SK-MEL-5 (cell line): ENCODE measurements at regions not wholly inside any gene's neighbourhood (a gene's known extent, or its start where the extent isn't known, plus 50 kb on each side); places are given as distances from the start of the nearest gene placed in this dataset.

Experiments
- DNase-seq: peaks from one replicate; pipeline ENCODE4 v3.0.0-alpha.2; 2016; ENCODE audit warnings: low read depth, low spot score
- in situ Hi-C: cut with HindIII; loops from 2 replicates; pipeline ENCODE4 v1.10.0; 2016; ENCODE audit warnings: low sequenced_read_pairs, high pct_unique_total_duplicates, low pct_unique_long_range_greater_than_20kb

- in situ Hi-C loops, result no loop called here
Observed at GRCh38 chr17:71296005-71296404, 824.8 kb upstream of the SOX9 start.

DNA sequence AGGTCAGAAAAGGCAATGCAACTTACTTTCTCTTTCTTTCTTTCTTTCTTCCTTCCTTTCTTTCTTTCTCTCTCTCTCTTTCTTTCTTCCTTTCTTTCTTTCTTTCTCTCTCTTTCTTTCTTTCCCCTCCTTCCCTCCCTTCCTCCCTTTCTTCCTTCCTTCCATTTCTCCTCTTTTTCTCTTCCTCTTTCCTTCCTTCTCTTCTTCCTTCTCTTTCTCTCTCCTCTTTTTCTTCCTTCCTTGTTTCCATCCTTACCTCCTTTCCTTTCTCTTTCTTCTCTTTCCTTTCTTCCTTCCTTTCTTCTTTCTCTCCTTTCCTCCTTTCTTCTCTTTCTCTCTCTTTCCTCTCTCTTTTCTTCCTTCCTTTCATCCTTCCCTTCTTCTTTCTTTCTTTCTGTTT is 819.8 kb upstream of the SOX9 start:
- in situ Hi-C loops, result no loop called here

More at GRCh38 chr17:71296005-71296404, 824.8 kb upstream of the SOX9 start:
- no peak for DNase-seq

GRCh38 chr17:71302721-71303549 is 817.9 kb upstream of the SOX9 start:
- in situ Hi-C loops, result no loop called here

More for the DNA sequence above, 819.8 kb upstream of the SOX9 start:
- DNase-seq, result no peak

DNA sequence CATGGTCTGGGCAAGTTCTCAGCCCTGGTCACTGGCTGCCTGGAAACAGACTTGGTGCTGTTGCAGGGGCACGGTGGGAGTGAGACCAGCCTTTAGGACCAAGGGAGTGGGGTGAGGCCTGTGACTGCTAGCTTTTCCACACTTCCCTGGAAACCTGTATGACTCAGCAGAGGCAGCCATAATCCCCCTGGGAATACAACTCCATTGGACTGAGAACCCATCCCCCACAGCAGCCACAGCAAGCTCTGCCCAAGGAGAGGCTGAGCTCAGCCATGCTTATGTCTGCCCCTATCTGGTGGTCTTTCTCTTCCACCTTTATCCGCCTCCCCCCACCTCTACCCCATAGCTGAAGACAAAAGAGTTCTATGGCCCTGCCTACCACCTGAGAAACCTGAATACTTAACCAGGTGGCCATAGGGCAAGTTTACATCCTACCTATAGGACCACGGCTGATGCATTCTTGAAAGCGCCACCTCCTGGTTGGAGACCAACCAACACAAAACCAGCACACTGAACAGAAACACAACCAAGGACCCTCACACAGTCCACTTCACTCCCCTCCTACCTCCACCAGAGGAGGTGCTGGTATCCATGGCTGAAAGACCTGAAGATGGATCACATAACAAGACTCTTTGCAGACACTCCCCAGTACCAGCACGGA is 816.2 kb upstream of the SOX9 start:
- DNase-seq, result peak; percentile 39
- in situ Hi-C loops, result no loop called here

More at GRCh38 chr17:71302721-71303549, 817.9 kb upstream of the SOX9 start:
- DNase-seq, result peak; percentile 42

- no peak for DNase-seq
- in situ Hi-C loops, result no loop called here
Observed at GRCh38 chr17:71313866-71314265, 807.0 kb upstream of the SOX9 start.

GRCh38 chr17:71315568-71315967 is 805.3 kb upstream of the SOX9 start:
- no peak for DNase-seq
- in situ Hi-C loops, result no loop called here

- DNase-seq, result no peak
- in situ Hi-C loops, result no loop called here
Observed at GRCh38 chr17:71316176-71316897, 804.5 kb upstream of the SOX9 start.

DNA sequence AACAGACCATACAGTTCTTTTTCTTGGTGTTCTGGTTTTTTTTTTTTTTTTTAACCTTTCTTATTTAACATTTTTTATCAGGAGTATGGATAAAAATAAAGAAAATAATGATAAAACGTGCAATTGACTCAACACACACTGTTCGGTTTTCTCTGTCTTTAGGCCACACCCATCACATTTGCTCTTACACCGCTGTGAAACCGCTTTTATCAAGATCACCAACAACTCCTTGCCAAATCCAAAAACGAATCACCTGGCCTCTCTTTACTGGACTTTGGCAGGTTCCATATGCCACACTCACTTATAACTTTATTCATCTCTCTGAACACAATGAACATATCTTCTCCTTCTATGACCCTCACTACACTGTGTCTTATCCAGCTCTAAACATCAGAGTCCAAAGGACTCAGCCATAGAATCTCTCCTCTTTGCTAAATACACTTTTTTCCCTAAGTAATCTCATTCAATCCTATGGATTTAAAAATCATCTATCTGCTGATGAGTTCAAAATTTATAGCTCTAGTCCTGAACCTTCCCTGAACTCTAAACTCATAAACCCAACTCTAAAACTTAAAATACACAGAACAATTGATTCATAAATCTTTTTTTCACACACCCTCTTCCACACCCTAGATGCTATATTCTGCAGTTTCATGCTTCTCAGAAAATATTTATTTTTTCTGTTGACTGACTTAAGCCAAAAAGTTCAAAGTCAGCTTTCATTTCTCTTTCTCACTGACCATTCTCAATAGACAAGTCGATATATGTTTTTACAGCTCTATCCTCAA is 800.6 kb upstream of the SOX9 start:
- in situ Hi-C loops, result no loop called here
- no peak for DNase-seq

DNA sequence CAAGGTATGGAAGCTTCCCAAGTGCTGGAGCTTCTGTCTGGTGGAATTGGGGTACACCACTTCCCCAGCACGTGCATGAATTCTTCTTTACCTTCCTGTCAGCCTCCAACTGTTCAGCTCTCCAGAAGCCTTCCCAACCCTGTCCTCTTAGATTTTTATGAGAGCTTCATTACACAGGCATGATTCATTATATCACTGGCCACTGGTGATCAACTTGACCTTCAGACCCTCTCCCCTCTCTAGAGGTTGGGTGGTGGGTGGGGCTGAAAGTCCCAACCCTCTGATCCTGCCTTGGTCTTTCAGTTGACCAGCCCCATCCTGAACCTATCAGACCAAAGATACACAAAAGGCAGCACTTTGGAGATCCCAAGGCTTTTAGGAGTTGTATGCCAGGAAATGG is 795.7 kb upstream of the SOX9 start:
- in situ Hi-C loops, result no loop called here
- no peak for DNase-seq

GRCh38 chr17:71325886-71326285 is 794.9 kb upstream of the SOX9 start:
- in situ Hi-C loops, result no loop called here
- no peak for DNase-seq

- no peak for DNase-seq
- in situ Hi-C loops, result no loop called here
Observed at GRCh38 chr17:71327376-71328059, 793.3 kb upstream of the SOX9 start.

DNA sequence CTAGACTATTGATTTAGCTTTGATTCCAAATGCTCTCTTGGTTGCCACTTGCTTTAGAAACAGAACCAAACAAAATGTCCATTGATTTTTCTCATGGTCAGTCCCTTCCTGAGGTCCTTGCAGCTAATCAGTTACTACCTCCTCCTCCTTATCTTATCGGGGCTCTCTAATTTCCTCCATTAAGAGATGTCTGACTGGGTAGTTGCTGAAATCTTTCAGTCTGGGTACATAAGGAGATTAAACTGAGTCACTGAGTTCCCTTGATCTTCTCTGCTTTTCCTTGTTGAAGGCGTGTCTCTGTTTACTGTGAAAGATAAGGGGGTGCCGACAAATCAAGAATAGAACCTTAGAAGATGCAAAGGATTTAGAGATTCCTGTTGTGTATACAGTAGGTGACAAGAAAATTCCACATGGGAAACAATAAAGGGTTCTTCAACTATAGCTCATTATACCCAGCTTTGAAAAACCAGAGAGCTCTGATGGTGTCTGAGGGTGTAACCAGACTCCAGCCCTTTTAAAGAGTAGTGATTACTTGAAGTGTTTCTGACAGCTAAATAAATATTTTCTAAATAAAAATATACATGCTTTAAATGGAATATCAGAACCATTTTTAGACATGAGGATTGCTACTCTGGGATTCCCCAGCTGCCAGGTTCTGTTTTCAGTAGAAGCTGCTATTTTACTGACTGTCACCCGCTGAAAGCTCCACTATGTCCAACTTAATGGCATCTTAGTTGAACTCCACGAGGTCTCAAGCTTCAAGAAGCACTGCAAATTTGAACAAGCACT is 791.3 kb upstream of the SOX9 start:
- in situ Hi-C loops, result no loop called here
- no peak for DNase-seq

- in situ Hi-C loops, result no loop called here
- DNase-seq, result no peak
Observed at GRCh38 chr17:71330099-71330375, 790.8 kb upstream of the SOX9 start.

GRCh38 chr17:71331754-71332325 is 789.0 kb upstream of the SOX9 start:
- in situ Hi-C loops, result no loop called here
- no peak for DNase-seq

DNA sequence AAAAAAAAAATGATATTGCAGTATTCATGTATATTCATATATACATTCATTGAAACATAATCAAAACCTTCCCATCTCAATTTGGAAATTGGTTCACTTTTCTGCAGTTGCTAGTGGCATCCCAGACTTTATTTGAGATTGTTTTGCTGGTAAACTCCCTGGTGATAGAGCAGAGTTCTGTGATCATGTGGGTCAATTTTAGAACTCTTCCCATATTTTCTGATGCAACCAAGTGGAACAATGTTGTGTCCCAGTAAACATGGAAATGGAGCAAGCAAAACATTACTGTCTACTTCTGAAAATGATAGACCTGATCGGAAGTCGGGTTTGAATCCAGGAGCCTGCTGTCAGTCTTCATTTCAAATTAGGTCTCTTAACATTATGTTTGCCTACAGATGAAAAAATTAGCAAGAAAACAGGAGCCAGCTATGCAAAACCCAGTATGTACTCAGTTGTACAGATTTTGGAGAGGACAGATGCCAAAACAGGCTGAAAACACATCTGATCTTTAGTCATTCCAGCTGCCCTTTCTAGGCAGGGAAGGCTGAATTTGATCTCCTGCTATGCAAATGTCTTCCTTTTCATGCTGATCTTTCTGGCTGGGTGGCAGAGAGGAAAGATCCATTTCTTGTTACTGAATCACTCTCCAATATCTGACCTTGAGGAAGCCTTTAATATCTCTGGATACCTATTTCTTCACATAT is 786.6 kb upstream of the SOX9 start:
- no peak for DNase-seq
- in situ Hi-C loops, result no loop called here

- no peak for DNase-seq
- in situ Hi-C loops, result no loop called here
Observed at GRCh38 chr17:71335212-71335611, 785.6 kb upstream of the SOX9 start.
